Sciatic nerve (tissue), 2 donors: ENCODE measurements at regions not wholly inside any gene's neighbourhood (a gene's known extent, or its start where the extent isn't known, plus 50 kb on each side); places are given as distances from the start of the nearest gene placed in this dataset.

Source experiments
- ATAC-seq: fragments of 200-7000 bp; cut with Tn5 transposase; one replicate; pipeline ENCODE4 v1.9.1; 2020; ENCODE audit warnings: mild to moderate bottlenecking, moderate library complexity
- DNase-seq: peaks from one replicate; pipeline ENCODE4 v3.0.0-alpha.2; 2020; ENCODE audit warnings: low spot score
- intact Hi-C: fragments of 100-400 bp; cut with DNase I; formaldehyde crosslinking; loops from one replicate; pipeline ENCODE4 v1.14.2; 2022
- donor health status: DM: no; HTN: no; CAD: no.
- donor health status: DM: no; HTN: no; CAD: no.

DNA sequence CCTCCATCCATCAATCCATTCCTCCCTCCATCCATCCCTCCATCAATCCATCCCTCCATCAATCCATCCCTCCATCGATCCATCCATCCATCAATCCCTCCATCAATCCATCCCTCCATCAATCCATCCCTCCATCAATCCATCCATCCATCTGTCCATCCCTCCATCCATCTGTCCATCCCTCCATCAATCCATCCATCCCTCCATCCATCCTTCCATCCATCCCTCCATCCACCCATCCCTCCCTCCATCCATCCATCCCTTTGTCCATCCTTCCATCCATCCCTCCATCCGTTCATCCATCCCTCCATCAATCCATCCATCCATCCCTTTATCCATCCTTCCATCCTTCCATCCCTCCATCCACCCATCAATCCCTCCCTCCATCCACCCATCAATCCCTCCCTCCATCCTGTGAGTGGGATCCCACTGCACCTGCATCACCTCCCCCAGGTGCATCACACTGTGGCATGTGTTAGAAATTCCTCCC is 338.1 kb upstream of the SFSWAP start:
- no peak for ATAC-seq
- DNase-seq = no peak
- intact Hi-C loops = no loop called here

DNA sequence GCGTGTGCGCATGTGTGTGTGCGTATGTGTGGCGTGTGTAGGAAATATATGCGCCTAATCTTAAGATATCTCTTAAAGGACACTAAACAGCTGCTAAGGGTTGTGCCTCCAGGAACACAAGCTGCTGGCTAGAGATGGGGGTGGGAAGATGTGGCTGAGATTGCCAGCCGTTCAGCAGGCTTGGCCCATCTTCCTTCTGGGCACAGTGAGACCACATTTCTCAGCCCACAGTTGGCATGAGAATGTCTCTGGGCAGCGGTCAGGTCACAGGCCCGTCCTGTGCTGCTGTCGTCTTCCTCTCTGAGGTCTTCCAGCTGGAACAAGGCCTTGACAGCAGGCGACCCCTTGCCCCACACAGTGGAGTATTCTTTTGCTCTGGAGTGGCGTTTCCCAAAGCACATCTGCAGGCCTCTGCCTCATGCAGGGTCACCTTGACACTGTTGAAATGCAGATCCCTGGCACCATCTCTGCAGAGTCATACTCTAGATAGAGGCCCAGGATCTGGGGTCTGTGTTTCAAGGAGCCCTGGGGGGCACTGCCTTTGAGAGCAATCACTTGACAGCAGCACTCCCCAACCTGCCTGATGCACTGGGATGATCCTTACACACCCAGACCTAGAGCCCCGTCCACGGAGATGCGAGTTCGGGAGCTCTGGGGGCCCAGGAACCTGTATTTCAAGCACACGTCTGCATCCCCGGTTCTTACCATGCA is 335.5 kb upstream of the SFSWAP start:
- intact Hi-C loops = no loop called here
- DNase-seq (no peak), ATAC-seq (no peak)

DNA sequence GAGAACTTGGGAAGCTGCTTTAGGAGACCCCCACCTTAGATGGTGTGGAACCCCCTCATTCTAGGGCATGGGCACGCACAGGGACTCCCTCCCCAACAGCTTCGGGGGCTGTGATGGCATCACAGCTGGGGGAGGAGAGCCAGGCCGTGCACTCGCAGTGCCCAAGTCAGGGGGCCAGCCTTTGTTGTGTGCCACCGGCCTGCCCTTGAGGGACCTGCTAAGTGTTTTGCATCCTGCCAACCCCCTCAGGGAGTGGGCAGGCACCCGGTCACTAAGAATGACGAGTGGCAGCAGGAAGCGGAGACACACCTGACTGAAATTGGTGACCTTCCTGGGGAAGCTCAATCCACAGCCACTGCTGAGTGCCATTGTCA is 334.9 kb upstream of the SFSWAP start:
- intact Hi-C loops = no loop called here
- ATAC-seq (no peak), DNase-seq (no peak)

DNA sequence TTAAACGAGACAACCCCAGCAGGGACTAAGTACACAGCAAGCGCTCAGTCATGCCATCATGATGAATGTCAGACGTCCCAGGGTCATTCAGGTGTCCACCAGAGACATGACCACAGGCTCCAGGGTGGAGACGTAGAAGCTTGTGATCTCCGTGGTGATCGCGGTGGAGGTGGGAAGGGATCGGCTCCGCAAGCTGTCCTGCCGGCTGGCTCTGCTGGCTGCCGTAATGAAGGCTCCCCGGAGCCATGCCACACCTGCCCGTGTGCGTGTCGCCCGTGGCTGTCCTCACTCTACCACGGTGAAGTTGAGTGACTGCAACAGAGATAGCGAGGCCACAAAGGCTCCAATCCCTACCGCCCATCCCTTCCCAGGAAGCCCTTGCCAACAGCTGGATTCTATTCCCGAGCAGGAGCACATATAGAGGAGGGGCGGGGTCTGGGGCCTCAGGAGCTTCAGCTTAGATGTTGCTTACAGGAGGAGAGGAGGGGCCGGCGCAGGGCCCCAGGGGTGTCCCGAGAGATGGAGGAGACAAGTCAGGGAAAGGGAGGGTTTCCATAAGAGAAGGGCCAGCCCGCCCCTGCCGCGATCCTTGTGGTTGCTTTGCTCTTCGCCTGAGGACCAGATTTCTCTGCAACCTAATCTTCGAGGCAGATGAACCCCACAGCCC is 332.6 kb upstream of the SFSWAP start:
- DNase-seq (no peak), ATAC-seq (no peak)
- intact Hi-C loops = no loop called here

DNA sequence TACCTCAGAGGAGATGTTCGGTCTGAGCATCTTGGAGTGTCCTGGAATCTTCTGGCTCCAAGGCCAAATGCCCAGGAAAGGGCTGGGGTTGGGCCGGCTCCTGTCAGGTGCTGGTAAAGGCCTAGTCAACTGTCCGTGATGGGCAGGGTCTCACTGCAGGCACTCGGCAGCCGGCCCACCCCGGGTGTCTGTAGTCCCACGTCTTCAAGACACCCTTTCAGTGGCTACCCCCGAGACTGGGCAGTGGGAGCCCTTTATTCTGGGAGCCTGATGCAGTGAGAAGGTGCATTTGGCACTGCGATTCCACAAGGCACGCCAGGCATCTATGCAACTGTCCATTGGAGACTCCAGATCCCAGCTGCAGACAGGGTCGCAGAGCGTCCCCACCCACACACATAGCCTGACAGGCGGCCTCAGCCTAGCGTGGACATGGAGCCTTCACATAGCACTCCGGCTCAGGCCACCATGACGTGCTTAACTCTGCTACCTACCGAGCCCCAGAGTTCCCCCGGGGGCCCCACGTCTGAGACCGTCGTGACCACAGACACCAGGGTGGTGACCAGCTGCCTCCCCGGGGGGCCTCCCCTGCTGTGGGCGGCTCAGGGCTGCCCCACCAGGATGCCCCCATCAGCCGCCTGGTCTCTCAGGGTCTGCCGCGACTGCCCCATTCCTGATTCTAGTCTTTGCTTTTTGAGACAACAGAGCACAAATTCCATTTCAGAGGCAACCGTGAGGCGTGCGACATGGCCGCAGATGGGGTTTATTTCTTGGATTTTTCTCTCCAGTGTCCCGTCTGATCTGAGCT is 331.8 kb upstream of the SFSWAP start:
- no peak for ATAC-seq

DNA sequence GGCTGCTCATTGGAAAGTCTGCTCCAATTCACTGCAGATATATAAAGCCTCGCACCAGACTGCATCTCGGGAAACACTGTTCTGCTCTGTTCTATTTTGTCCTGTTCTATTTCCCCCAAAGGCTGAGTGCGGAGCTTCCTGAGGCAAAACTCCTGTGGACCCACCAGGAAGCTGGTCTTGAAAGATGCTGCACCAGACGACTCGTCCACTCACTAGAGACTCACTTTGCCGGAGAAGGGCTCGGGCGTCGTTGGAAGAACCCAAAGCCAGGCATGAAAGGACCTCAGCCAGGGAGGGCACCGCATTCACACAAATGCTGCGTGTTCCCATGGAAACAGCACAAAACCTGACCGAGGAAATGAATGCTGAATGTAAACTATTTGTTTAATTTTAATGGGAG is 331.2 kb upstream of the SFSWAP start:
- ATAC-seq = no peak
- intact Hi-C loops = no loop called here
- no peak for DNase-seq

More for the DNA sequence above, 331.8 kb upstream of the SFSWAP start:
- DNase-seq = no peak
- intact Hi-C loops = no loop called here

DNA sequence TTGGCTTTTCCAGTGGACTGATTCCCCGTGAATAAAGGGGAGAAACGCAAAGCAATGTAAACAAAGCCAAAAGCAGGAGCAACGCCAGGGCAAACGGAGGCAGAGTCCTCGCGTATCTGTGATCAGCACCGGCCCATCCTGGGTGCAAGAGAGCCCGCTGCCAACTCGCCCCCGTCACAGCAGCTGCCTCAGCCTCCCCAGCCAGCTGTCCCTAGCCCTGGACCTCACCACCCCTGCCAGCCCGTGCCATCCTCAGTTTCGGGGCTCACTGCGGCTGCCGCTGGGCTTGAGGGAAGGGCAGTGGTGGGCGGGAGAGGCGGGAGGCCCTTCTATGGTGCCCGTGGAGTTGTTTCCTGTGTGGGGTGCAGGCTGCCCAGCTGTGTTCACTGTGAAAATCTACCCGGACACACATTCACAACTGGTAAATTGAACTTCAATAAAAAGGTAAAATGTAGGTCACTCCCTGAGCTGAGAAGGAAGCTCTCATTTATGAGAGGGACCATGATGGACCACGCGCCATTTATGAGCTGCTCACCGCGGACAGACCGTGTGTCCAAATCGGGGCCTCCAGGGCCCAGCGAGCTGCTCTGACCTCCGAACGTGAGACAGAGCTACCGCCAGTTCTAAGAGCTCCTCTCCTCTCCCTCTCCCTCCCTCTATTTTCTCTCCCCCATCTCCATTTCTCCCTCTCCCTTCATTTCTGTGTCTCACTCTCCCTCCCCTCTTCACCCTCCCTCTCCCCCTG is 330.5 kb upstream of the SFSWAP start:
- intact Hi-C loops = no loop called here
- DNase-seq = no peak

DNA sequence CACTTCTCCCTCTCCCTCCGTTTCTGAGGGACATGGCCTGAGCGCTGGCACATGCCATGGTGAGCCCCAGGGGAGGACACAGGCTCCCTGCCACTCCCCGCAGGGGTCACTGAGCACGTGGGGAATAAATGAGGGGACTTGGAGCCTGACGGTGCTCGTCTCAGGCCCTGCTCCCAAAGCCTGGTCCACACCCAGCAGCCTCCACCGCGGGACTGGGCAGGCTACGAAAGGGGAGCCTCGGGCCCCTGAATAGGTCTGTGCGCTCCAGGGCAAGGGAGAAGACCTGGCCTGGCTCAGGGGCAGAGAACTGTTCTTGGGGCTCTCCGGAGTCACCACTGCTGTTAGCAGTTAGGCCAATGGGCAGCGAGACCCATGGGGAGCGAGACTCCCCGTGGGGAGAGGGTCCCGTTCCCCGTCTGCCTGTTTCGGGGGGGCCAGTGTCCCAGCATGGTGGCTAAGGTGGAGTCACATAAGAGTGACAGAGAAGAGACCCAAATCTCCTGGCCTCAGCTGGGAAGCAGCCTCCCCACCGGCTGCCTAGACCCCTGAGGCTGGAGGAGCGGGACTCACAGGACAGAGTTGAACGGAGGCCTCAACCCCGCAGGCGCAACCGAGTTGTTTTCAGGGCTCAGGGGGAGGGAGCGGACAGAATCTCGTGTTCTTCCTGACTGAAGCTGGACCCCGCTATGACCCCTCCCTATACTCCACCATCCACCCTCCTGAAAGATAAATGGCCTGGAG is 329.8 kb upstream of the SFSWAP start:
- DNase-seq (no peak), ATAC-seq (no peak)

More for the DNA sequence above, 330.5 kb upstream of the SFSWAP start:
- no peak for ATAC-seq

DNA sequence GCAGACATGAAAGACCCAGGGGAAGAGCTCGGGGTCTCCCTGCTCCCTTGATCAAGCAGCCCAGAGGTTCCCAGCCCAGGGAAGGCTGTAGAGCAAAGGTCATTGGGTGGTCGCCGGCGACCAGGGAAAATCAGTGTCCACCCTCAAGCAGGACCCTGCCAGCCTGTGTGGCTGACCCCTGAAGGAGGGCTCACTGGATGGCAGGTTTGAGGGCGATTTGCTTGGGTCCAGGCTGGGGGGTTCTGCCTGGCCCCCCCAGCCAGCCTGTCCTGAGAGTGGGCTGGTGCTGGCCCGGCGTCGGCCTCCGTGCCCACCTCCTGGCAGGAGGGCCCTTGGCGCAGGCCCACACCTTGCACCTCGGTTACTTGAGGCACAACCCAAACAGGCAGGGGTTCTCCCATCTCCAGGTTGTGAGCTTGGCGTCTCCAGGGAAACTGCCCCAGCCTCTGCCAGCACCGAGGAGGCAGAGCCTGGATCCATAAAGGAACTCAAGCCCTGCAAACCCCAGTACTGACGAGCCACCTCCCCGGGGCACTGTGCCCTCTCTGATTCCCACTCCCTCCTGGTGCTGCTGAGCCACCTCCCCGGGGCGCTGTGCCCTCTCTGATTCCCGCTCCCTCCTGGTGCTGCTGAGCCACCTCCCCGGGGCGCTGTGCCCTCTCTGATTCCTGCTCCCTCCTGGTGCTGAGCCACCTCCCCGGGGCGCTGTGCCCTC is 329.0 kb upstream of the SFSWAP start:
- ATAC-seq (no peak), DNase-seq (no peak)
- intact Hi-C loops = no loop called here

More for the DNA sequence above, 329.8 kb upstream of the SFSWAP start:
- intact Hi-C loops = no loop called here

DNA sequence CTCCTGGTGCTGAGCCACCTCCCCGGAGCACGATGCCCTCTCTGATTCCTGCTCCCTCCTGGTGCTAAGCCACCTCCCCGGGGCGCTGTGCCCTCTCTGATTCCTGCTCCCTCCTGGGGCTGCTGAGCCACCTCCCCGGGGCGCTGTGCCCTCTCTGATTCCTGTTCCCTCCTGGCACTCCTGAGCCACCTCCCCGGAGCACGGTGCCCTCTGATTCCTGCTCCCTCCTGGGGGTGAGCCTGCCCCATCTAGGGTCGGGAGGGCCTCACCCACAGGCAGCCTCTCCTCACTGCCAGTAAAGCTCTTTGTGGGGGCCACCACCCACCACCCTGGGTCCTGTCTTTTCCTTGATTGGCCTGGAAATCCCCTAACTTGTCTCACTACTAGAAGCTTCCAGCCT is 327.6 kb upstream of the SFSWAP start:
- ATAC-seq (no peak), DNase-seq (no peak)
- intact Hi-C loops = no loop called here

DNA sequence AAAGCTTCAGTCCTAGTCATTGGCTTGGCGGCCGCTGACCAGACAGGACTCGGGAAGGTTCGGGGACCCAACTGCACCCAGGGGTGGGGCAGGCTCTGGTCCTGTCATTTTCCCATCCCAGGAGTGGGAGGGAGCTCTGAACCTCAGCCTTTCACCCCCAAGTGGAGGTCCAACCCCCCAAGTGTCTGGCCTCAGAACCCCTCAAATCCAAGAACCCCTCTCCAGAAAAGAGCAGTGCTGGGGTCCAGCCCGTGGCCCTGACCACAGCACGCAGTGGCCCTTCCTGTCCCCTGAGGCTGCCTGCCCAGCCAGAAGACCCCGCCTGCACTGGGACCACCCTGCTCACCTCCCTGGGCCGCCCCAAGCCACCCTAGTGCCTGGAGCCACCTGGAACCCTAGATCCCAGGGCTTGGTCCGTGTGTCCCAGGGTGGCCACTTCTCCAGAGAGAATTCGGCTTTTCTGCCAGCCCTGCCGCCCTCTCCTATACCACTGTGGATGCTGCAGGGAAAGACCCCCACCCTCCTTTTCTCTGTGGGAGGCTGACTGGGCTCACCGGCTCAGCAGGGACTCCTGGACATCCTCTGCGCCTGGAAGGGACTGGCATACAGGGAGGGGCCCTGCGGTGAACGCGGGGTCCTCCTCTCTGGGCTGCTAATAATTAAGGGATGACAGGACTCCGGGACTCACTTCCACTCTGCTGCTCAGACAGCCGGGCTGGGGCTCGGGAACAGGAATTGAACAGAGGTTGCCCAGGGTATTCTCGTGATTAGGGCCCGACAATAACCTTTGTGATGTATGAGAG is 326.9 kb upstream of the SFSWAP start:
- intact Hi-C loops = no loop called here
- DNase-seq = no peak
- ATAC-seq = no peak

DNA sequence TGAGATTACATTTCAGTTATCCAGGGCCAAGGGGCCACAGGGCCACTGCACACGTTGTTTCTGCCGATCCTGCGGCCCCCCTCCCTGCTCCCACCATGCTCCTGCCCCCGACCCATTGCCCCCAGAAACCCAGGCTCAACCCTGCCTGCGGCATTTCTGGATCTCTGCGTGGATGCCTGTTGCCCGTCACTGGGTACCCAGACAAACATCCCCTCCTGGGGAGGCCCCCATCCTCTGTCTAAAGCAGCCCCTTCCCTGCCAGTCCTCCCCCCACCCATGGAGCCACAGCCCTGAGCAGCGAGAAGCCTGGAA is 326.4 kb upstream of the SFSWAP start:
- intact Hi-C loops = no loop called here
- DNase-seq (no peak), ATAC-seq (no peak)

DNA sequence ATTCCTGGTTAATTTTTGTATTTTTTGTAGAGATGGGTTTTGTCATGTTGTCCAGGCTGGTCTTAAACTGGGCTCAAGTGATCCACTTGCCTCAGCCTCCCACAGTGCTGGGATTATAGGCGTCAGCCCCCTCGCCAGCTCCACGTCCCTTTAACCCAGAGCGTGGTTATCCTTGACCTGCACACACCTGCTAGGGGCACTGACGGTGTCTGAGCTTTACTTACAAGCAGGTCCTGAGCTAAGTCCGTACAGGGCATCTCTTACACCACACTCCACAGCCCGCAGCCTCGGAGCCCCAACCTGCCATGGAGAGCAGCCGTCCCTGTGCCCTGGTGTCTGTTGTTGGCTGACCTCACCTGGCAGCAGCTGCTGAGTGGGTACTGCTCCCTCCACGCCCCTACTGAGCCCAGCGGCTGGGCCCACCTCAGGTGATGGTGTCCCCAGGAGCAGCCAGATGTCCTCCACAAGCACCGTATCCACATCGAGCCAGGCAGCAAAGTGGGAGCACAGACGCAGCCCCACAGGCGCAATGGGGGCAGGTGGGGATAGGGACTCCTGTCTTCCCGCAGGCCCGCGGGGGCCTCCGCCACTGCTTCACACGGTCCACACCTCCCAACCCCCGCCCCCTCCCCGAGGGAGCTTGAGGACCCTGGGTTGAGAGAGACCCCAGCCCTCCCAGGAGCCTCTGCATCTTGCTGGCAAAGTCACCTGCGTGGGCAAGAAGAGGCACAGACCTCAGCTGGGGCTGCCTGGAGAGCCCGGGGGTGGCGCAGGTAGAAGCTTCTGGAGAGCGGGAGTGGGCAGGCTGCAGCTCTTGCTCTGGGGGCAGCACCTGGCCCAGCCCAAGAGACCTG is 325.4 kb upstream of the SFSWAP start:
- DNase-seq = no peak
- no peak for ATAC-seq
- intact Hi-C loops = no loop called here

DNA sequence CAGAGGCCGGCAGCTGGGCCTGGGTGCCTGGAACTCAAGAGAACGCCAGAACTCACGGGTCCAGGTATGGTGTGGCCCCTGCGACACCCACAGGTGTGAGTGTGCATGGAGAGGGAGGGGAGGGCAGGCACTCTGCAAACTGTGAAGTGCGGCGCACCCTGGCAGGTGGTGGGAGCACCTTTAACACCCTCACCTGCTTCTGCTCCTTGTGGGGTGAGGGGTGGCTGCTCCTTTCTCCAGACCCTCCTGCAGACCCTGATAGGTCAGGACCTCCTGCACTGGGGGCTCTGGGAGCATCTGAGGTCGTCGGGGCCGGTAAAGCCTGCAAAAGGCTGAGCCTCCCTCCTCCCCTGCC is 324.7 kb upstream of the SFSWAP start:
- DNase-seq (no peak), ATAC-seq (no peak)
- intact Hi-C loops = no loop called here

DNA sequence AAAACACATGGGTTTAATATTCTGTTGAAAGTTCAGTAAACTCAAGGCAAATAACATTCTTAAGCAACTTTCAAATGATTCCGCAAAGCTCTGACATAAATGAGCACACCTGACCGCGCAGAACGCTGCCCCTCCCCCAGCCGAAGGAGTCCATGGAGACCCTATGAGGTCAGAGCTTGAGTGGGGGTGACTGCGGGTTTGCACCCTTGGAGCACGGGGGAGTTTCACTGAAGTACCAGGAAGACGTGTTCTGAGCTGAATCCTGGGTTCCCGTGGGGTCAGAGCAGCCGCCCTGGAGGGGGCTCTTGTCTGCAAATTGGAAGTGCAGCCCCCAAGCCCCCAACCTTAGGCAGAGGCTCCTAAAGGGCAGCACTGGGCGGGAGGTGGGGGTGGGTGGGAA is 324.1 kb upstream of the SFSWAP start:
- no peak for DNase-seq
- ATAC-seq = no peak
- intact Hi-C loops = no loop called here

DNA sequence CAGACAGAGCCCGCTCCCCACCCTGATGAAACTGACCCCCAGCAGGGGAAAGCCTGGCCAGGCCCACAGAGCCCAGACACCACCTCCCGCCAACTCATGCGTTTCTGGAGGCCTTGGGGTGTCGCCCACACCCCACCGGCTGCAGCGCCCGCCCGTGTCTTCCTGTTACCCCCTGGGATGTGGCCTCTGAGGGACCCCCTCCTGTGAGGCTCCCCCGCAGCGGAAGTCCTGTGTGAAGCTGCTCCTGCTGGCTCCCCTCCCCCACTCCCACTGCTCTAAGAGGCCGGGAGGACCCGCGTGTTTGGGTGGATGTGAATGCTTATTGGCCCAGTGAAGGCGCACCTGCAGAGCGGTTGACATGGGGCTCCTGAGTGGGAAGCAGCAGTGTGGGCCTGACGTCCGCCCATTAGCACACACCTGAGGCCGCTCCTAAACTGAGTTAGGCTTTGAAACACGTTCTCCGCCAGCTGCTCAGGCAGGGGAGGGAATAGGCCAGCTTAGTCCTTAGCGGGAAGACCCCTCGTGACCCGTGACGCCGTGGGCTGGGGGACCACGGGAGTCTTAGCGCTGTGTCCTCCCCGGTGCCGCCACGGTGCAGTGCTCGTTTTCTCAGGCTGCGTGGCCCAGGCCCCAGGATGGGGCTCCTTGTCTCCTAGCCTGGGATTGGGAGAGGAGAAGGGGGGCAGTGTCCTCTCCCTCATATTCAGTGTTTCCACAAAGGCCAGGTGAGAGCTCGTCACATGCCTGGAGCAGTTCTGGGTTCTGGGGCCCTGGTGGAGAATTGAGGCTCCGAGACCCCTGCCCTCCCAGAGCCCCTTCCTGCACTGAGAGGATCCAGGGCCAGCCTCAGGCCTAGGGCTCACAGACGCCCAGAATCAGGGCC is 323.4 kb upstream of the SFSWAP start:
- no peak for DNase-seq
- no peak for ATAC-seq
- intact Hi-C loops = no loop called here
